ENCODE measurements at regions not wholly inside any gene's neighbourhood (a gene's known extent, or its start where the extent isn't known, plus 50 kb on each side); places are given as distances from the start of the nearest gene placed in this dataset.

- Histone ChIP-seq H3K9me3 (no peaks in the 10 kb centered on the region), H3K4me3 (replicated peaks in 1 of 3) (no peak overlapping the region), H3K27ac (no peak overlapping the region), H3K36me3 (no peaks in the 10 kb centered on the region), H3K4me1 (no peaks in the 10 kb centered on the region), H3K27me3 (no peaks in the 10 kb centered on the region)
- TF ChIP-seq CTCF (IDR thresholded peaks at IDR 0.05) = no peak
- no peak for TF ChIP-seq POLR2A (IDR thresholded peaks at IDR 0.05)
- DNase-seq = no peak
- intact Hi-C loops (cut with DNase I) = no loop called here
- WGBS, 2 donors = 87 to 94% methylated on average over 1 of the region's 1 CpG
Observed at GRCh38 chr13:54687173-54687572, 1658.6 kb downstream of the OLFM4 start.

- Histone ChIP-seq H3K27me3 (no peaks in the 10 kb centered on the region), H3K36me3 (no peaks in the 10 kb centered on the region), H3K4me1 (no peaks in the 10 kb centered on the region), H3K27ac (no peak overlapping the region), H3K4me3 (replicated peaks in 1 of 3) (no peak overlapping the region), H3K9me3 (no peaks in the 10 kb centered on the region)
- 89 to 93% methylated on average over 2 to 3 of the region's 3 CpGs for WGBS, 2 donors
- TF ChIP-seq POLR2A (IDR thresholded peaks at IDR 0.05) (no peak), CTCF (IDR thresholded peaks at IDR 0.05) (no peak)
- no peak for DNase-seq
- intact Hi-C loops (cut with DNase I) = no loop called here
Observed at GRCh38 chr13:54699831-54700230, 1671.2 kb downstream of the OLFM4 start.

GRCh38 chr13:54705738-54706137, 1677.1 kb downstream of the OLFM4 start:
- H3K27ac ChIP-seq = no peak overlapping the region
- H3K4me1 ChIP-seq = no peaks in the 10 kb centered on the region
- no peaks in the 10 kb centered on the region for H3K27me3 ChIP-seq
- intact Hi-C loops (cut with DNase I) = no loop called here
- TF ChIP-seq CTCF (IDR thresholded peaks at IDR 0.05) (no peak), POLR2A (IDR thresholded peaks at IDR 0.05) (no peak)
- no peaks in the 10 kb centered on the region for H3K36me3 ChIP-seq
- H3K4me3 ChIP-seq (replicated peaks in 1 of 3) = no peak overlapping the region
- H3K9me3 ChIP-seq = no peaks in the 10 kb centered on the region
- WGBS, 2 donors = 70 to 71% methylated on average over 2 of the region's 2 CpGs
- no peak for DNase-seq

GRCh38 chr13:54706336-54706735, 1677.7 kb downstream of the OLFM4 start:
- Histone ChIP-seq H3K4me1 (no peaks in the 10 kb centered on the region), H3K4me3 (replicated peaks in 1 of 3) (no peak overlapping the region), H3K27me3 (no peaks in the 10 kb centered on the region), H3K9me3 (no peaks in the 10 kb centered on the region), H3K27ac (no peak overlapping the region), H3K36me3 (no peaks in the 10 kb centered on the region)
- intact Hi-C loops (cut with DNase I) = no loop called here
- TF ChIP-seq CTCF (IDR thresholded peaks at IDR 0.05) (no peak), POLR2A (IDR thresholded peaks at IDR 0.05) (no peak)
- DNase-seq = no peak
- WGBS, 2 donors = 49 to 51% methylated on average over 3 of the region's 3 CpGs

- Histone ChIP-seq H3K36me3 (no peaks in the 10 kb centered on the region), H3K4me1 (no peaks in the 10 kb centered on the region), H3K4me3 (replicated peaks in 1 of 3) (no peak overlapping the region), H3K27me3 (no peaks in the 10 kb centered on the region), H3K9me3 (no peaks in the 10 kb centered on the region), H3K27ac (no peak overlapping the region)
- DNase-seq = no peak
- TF ChIP-seq CTCF (IDR thresholded peaks at IDR 0.05) = no peak
- no peak for TF ChIP-seq POLR2A (IDR thresholded peaks at IDR 0.05)
- intact Hi-C loops (cut with DNase I) = no loop called here
Observed at GRCh38 chr13:54709546-54709945, 1680.9 kb downstream of the OLFM4 start.

All from thyroid gland (tissue), 4 donors.